HG03039 (cell line): ENCODE measurements at regions not wholly inside any gene's neighbourhood (a gene's known extent, or its start where the extent isn't known, plus 50 kb on each side); places are given as distances from the start of the nearest gene placed in this dataset.
"Not testable (repeated sequence)": the region's sequence is repeated elsewhere in the genome, so short reads cannot be mapped to it uniquely, and the experiment has no call there.

Experiments
- ATAC-seq: cut with Tn5 transposase; IDR thresholded peaks from one replicate; pipeline ENCODE4 v1.9.1; 2021; ENCODE audit warnings: mild to moderate bottlenecking, moderate library complexity; ENCODE audit not compliant: unreplicated experiment

GRCh38 chr2:198545411-198545810, 741.0 kb downstream of the PLCL1 start:
- no peak for ATAC-seq

DNA sequence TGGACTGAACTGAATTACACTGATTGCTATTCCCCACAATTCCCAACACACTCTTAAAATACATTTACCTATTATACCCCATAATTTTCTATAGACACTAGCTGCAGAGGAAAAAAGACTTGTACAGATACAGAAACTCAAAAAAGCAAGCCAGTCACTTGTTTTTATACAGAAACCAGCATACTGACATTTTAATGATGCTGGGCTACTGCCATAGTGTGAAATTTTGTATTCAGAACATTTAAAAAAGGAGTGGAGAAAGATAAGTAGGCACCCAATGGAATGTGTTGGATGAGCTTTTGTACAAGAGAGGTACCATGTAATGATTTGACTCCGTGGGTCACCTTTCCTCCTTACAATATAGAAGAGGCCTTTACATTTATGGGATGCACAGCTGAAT, 740.1 kb downstream of the PLCL1 start:
- no peak for ATAC-seq

GRCh38 chr2:198534756-198535155, 730.4 kb downstream of the PLCL1 start:
- ATAC-seq: no peak

- ATAC-seq: no peak
These were observed 721.0 kb downstream of the PLCL1 start for GRCh38 chr2:198525211-198525969.

- ATAC-seq: no peak
These were observed 719.3 kb downstream of the PLCL1 start for GRCh38 chr2:198523710-198524109.

DNA sequence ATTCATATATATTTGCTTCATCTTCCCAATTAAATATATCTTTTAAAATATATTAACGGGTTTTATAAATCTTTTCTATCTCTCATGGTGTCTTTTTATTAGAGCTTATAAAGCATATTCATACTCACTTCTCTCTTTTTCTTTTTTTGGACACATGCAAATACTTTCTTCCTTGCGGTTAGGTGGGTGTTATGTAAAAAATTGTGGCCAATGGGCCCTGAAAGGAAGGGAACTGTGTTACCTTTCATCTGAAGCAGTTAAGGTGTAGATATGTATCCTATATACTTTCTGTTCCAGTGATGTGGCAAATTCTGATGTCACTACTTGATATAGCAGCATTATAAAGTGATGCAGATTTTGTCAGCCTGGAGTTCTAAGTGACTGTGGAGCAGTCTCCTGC, 714.5 kb downstream of the PLCL1 start:
- ATAC-seq: no peak

DNA sequence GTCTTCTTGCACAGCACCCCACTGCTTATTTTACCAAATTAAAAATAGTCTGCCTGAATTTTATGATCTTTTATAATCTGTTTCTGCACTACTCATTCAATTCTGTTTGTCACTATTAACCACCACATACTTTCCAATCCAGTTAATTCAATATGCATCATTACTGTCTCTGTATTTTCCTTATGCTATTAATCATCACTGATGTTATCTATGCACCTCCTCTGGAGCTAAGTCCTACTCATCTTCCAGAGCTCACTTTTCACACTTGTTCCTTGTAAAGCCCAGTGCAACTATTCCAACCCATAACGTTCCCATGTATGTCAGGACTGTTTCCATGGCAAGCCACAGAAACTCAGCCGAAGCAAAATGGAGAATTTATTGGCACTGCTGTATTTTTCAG, 713.6 kb downstream of the PLCL1 start:
- ATAC-seq: no peak

DNA sequence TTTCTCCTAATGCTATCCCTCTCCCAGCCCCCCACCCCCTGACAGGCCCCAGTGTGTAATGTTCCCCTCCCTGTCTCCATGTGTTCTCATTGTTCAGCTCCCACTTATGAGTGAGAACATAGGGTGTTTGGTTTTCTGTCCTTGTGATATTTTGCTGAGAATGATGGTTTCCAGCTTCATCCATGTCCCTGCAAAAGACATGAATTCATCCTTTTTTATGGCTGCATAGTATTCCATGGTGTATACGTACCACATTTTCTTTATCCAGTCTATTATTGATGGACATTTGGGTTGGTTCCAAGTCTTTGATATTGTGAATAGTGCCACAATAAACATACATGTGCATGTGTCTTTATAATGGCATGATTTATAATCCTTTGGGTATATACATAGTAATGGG, 704.2 kb downstream of the PLCL1 start:
- not testable (repeated sequence) for ATAC-seq

- ATAC-seq: no peak
These were observed 695.1 kb downstream of the PLCL1 start for GRCh38 chr2:198499539-198499938.

- no peak for ATAC-seq
These were observed 694.1 kb downstream of the PLCL1 start for GRCh38 chr2:198498516-198498915.

DNA sequence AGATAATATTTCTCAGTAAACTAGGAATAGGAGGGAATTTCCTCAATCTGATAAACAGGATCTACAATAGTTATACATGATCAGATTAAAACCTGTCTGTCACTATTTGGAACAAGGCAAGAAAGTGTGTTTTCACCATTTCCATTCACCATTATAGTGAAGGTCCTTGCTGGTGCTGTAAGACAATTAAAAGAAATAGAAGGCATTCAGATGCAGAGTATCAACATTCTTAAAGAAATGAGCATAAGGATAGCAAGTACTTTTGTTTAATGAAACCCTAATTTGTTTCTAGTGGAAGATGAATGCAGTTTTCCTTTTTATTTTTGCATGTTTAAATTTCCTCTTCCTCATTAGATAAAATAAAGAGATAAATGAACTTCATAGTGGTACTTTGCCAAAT, 693.7 kb downstream of the PLCL1 start:
- no peak for ATAC-seq

DNA sequence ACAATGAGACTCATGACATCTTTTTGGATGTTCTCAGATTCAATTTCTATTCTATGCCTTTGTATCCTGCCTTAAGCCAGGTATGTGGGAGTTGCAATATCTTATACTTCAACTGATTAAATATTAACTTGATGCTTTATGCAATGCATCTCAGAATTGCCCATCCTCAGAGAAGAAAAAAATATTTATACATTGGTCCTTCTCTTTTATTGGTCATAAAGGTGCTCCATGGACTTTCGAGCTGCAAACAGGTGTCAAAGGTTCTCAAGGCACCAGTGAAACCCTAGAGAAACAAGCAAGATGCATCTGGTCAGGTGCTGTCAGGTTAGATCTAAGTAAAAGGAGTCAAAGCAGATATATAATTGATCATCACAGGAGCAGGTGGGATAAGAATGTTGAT, 690.5 kb downstream of the PLCL1 start:
- no peak for ATAC-seq

GRCh38 chr2:198490748-198491147, 686.4 kb downstream of the PLCL1 start:
- ATAC-seq: no peak

DNA sequence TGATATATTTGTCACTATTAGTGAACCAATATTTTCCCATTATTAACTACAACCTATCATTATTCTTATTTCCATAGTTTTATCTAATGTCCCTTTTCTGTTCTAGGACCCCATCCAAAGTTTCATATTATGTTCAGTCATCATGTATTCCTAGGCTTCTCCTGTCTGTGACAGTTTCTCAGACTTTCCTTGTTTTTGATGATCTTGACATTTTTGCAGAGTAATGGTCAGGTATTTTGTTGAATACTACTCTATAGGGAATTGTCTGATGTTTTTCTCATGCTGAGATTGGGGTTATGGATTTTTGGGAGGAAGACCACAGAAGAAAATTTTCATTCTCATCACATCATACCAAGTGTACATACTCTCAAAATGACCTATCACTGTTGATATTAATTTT, 684.6 kb downstream of the PLCL1 start:
- no peak for ATAC-seq

DNA sequence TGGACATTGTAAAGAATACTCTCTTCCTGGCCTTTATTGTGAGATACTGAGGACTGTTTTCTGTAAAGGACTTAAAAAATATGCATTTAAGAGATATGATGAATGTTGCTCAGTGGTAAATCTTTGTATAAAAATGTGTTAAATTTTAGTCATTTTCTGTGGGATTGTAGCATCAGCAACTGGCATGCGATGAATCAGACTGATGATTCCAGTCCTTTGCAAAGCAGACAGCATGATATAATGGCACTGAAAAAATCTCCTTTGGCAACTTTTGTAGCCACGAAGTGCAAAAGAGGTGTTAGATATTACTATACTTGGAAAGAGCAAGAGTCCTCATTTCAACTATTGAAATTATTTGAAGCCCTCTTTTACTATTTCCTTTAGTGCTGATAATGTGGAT, 678.7 kb downstream of the PLCL1 start:
- no peak for ATAC-seq

DNA sequence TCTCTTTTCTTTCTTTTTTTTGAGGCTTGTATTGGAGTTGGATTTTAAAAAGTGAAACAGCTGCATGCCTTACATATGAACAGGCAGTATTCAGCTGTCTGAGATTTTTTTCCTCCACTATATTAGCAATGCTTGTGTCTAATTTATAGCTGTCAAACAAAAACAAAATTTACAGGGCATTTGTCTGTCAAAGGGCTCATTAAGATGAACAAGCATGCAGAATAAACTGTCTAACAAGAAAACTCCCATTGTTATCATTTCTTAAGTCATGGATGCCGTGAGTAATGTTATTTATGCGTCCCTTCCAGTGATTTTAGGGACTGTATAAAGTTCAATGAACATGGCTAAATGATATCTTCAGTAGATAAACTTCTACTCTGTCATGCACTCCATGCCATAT, 674.7 kb downstream of the PLCL1 start:
- no peak for ATAC-seq

GRCh38 chr2:198478361-198478760, 674.0 kb downstream of the PLCL1 start:
- no peak for ATAC-seq

DNA sequence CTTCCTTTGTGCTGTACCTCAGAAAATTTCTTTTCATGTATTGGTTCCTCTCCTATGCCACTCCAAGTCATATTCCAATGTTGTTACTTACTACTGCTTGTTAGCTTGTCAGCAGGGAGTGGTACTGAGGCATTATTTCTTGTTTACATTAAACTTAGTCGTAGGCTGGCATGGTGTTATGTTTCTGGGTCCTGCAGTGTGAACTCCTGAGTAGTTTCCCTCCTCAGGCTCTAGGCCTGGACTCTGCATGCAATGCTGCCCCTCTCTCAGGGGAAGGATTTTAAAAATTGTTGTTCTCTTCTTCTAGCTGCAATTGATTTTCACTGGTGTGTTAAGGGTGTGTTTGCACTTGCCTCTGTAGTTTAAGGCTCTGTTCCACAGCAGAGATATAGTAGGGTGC, 671.6 kb downstream of the PLCL1 start:
- no peak for ATAC-seq

- no peak for ATAC-seq
These were observed 666.9 kb downstream of the PLCL1 start for GRCh38 chr2:198471291-198471690.

- ATAC-seq: no peak
These were observed 663.7 kb downstream of the PLCL1 start for GRCh38 chr2:198468136-198468535.

- no peak for ATAC-seq
These were observed 661.6 kb downstream of the PLCL1 start for GRCh38 chr2:198465970-198466369.

DNA sequence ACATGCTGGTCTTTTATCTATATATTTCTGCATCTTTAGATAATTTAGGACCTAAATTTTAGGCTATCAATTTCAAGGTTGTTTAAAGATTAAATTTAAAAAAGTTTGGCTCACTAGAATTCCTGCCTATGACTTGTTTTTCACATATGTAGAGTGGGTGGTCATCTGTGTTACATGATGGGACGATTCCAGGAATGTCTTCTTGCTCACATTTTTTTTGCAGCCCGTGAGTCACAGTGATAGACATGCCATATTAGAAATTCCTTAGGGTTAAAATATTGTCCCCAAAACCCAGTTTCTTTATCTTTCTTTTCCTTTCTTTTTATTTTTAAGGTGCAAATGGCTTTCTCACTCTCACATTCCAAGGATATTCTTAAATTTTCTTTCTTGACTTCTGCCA, 652.0 kb downstream of the PLCL1 start:
- no peak for ATAC-seq

GRCh38 chr2:198453866-198454265, 649.5 kb downstream of the PLCL1 start:
- no peak for ATAC-seq
